SK-N-SH (cell line): ENCODE measurements at regions not wholly inside any gene's neighbourhood (a gene's known extent, or its start where the extent isn't known, plus 50 kb on each side); places are given as distances from the start of the nearest gene placed in this dataset.

Experiments used
- EP300 ChIP-seq, 2 experiments: IDR thresholded peaks; 2 replicates each; pipeline versions ENCODE4 v1.4.0 to v1.6.1; 2012; ENCODE audit warnings: borderline replicate concordance in 1 of 2, low read depth in 1 of 2, low read length in 1 of 2
- GABPA ChIP-seq: IDR thresholded peaks from 2 replicates; pipeline ENCODE4 v1.4.0; 2012; ENCODE audit warnings: low read depth, mild to moderate bottlenecking
- POLR2AphosphoS5 ChIP-seq: IDR thresholded peaks from 2 replicates; pipeline ENCODE4 v1.6.1; 2012; ENCODE audit warnings: low read depth, low read length
- RCOR1 ChIP-seq: fragments of 150-350 bp; IDR thresholded peaks from 2 replicates; pipeline ENCODE4 v1.6.1; 2017; ENCODE audit warnings: antibody characterized with exemption, low read length
- TF ChIP-seq, protein P1 (sequence below): fragments of 200-600 bp; sonication (generic); IDR thresholded peaks from 2 replicates; pipeline ENCODE4 v1.6.1; 2017; ENCODE audit warnings: antibody characterized with exemption, mild to moderate bottlenecking, moderate library complexity
- TF ChIP-seq, protein P2 (sequence below): IDR thresholded peaks from 2 replicates; pipeline ENCODE4 v1.6.1; 2012; ENCODE audit warnings: mild to moderate bottlenecking, low read depth, low read length, moderate library complexity
- TF ChIP-seq, protein P3 (sequence below): fragments of 150-350 bp; IDR thresholded peaks from 2 replicates; pipeline ENCODE4 v1.6.1; 2017; ENCODE audit warnings: antibody characterized with exemption, low read length, low read depth, borderline replicate concordance
- TF ChIP-seq, protein P4 (sequence below): IDR thresholded peaks from 2 replicates; pipeline ENCODE4 v1.4.0; 2012; ENCODE audit warnings: low read depth

DNA sequence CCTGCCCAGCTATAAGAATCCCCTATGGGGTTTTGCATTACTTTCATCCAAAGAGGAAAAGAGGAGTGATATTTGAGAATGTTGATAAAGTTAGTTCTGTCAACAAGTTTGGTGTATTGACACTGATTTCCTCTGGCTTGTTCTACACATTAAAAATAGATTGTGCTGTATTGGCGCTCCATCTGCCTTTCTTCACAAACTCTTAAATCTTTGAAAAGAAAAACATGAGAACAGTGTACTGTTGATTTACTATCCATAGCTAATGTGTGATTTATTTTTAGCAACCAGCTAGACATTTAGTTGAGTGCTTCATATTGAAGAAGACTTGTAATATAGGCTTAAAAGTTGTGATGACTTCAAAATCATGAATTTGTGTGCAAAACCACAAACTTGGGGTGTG is 261.2 kb upstream of the ANKRD50 start:
- no peak for TF ChIP-seq EP300 (IDR thresholded peaks at IDR 0.05; ENCODE audit: borderline replicate concordance in 1 of 2, low read depth in 1 of 2, low read length in 1 of 2)
- TF ChIP-seq, protein P1, sequence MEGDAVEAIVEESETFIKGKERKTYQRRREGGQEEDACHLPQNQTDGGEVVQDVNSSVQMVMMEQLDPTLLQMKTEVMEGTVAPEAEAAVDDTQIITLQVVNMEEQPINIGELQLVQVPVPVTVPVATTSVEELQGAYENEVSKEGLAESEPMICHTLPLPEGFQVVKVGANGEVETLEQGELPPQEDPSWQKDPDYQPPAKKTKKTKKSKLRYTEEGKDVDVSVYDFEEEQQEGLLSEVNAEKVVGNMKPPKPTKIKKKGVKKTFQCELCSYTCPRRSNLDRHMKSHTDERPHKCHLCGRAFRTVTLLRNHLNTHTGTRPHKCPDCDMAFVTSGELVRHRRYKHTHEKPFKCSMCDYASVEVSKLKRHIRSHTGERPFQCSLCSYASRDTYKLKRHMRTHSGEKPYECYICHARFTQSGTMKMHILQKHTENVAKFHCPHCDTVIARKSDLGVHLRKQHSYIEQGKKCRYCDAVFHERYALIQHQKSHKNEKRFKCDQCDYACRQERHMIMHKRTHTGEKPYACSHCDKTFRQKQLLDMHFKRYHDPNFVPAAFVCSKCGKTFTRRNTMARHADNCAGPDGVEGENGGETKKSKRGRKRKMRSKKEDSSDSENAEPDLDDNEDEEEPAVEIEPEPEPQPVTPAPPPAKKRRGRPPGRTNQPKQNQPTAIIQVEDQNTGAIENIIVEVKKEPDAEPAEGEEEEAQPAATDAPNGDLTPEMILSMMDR, result no peak
- TF ChIP-seq GABPA, result no peak
- TF ChIP-seq, protein P2, sequence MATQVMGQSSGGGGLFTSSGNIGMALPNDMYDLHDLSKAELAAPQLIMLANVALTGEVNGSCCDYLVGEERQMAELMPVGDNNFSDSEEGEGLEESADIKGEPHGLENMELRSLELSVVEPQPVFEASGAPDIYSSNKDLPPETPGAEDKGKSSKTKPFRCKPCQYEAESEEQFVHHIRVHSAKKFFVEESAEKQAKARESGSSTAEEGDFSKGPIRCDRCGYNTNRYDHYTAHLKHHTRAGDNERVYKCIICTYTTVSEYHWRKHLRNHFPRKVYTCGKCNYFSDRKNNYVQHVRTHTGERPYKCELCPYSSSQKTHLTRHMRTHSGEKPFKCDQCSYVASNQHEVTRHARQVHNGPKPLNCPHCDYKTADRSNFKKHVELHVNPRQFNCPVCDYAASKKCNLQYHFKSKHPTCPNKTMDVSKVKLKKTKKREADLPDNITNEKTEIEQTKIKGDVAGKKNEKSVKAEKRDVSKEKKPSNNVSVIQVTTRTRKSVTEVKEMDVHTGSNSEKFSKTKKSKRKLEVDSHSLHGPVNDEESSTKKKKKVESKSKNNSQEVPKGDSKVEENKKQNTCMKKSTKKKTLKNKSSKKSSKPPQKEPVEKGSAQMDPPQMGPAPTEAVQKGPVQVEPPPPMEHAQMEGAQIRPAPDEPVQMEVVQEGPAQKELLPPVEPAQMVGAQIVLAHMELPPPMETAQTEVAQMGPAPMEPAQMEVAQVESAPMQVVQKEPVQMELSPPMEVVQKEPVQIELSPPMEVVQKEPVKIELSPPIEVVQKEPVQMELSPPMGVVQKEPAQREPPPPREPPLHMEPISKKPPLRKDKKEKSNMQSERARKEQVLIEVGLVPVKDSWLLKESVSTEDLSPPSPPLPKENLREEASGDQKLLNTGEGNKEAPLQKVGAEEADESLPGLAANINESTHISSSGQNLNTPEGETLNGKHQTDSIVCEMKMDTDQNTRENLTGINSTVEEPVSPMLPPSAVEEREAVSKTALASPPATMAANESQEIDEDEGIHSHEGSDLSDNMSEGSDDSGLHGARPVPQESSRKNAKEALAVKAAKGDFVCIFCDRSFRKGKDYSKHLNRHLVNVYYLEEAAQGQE, result no peak
- TF ChIP-seq, protein P3, sequence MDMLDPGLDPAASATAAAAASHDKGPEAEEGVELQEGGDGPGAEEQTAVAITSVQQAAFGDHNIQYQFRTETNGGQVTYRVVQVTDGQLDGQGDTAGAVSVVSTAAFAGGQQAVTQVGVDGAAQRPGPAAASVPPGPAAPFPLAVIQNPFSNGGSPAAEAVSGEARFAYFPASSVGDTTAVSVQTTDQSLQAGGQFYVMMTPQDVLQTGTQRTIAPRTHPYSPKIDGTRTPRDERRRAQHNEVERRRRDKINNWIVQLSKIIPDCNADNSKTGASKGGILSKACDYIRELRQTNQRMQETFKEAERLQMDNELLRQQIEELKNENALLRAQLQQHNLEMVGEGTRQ, result no peak
- no peak for TF ChIP-seq RCOR1
- TF ChIP-seq POLR2AphosphoS5, result no peak
- TF ChIP-seq, protein P4, sequence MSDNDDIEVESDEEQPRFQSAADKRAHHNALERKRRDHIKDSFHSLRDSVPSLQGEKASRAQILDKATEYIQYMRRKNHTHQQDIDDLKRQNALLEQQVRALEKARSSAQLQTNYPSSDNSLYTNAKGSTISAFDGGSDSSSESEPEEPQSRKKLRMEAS, result no peak
